NCI-H2196 treated with DMSO at 0.1 percent for 48 hours (cell line): ENCODE measurements at regions not wholly inside any gene's neighbourhood (a gene's known extent, or its start where the extent isn't known, plus 50 kb on each side); places are given as distances from the start of the nearest gene placed in this dataset.

Source experiments
- DNase-seq: peaks from one replicate; lab custom pipeline; 2025; ENCODE audit not compliant: unreplicated experiment; lab: John Stamatoyannopoulos, UW

DNA sequence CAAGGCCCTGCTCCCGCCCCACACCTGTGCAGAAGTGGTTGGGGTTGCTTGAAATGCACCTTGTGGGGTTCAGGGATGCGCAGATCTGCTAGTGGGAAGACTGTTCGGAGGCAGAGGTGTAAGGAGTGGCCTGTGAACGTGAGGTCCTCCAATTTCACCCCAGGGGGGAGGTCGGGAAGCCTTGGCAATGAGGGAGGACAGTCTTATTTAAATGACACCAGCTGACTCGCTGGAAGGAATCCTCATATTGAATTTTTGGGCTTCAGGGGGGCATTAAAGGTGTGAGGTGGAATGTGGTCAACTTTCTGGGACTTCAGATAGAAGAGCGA, 218.8 kb upstream of the CELF2 start:
- no peak for DNase-seq

DNA sequence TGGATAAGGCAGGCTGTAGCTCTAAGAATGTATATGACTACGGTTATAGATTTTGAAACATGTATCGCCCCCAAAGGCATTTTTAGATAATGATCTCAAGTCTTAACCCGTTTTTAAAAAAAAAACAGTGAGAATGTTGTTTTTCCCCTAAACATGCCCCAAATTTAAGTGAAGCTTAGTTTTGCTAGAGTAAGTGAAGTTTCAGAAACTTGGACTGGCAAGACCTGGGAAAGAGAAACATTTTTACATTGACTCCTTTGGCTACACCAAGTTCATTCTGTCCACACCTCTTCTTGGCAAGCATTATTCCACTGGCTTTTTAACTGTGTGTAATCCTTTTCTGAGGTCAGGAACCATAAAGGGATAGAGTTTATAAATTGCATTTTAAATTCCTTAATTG, 216.7 kb upstream of the CELF2 start:
- no peak for DNase-seq

DNA sequence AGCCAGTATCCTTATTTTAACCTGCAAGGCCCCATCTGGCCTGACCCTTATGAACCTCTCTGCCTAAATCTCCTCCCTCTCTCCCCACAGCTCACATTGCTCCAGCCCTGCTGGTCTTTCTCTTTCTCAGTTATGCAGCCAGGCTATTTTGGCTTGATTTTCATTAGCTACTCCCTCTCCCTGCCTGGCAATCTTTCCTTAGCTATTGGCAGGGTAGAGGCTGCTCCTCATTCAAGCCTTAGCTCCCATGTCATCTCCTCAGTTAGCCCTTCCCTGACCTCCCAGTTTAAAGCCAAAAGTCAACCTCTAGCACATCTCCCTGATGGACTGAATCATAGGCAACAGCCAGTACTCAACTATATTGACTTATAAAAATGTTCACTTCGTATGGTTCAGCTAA, 214.4 kb upstream of the CELF2 start:
- no peak for DNase-seq

DNA sequence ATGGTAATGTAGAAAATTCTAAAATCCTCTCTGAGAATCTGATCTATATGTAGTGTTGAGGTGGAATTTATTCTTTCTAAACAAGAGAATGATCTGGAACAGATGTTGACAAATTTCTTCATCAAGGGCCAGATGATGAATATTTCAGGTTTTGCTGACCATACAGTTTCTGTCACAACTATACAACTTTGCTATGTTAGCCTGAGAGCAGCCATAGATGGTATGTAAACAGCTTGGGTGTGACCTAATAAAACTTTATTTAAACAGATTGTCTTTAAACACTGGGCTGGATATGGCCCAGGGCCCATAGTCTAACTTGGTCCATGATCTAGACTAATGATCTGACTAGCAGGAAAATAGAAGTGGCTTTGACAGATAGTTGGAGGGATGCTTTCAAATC, 213.6 kb upstream of the CELF2 start:
- no peak for DNase-seq

DNA sequence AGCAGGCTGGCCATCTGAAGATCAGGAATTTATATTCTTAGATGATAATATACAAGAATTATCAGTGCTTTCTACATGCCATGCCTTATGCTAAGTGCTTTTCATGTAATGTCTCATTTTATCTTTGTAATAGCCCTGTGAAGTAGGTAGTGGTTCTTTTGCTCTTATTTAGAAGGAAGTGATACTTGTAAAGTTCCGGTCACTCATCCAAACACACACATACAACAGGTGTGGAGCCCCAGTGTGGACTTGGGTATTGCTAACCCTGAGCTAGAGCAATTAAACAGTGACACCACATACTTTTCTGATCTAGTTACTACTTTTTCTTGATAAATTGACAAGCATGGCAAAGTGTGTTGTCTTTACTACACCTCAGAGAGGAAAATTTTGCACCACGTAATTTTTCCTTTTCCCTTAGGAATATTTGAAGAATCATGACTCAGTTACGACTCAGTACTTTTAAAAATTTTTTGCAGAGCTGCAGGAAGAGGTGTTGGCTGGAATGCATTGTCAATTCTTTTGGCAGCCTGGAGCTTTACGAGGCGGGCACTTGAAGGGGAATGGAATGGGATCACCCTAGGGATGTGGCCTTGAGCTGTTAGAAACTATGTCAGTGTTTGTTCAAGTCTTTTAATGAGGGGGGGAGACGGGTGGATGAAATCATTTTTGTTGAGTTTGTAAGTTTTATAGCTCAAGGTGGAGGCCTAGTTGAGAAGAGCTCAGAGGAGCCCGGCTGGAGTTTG, 212.5 kb upstream of the CELF2 start:
- no peak for DNase-seq

DNA sequence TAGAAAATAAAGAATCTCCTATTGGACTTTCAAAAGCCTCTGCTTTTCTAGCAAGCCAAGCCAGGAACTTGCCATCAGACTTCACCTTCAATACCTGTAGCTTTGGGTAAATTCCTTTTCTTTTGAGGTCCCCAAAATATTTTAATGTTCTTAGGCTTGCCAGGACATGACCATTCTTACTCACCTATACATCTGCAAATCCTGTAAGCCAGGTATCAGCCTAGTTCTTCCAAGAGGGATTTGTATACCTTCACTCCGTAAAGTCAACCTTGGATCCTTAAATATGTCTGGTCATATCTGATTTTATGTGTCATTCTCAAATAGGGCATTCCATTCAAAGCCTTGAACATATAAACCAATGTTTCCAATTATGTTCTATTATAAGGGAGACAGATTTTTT, 210.6 kb upstream of the CELF2 start:
- DNase-seq: no peak

DNA sequence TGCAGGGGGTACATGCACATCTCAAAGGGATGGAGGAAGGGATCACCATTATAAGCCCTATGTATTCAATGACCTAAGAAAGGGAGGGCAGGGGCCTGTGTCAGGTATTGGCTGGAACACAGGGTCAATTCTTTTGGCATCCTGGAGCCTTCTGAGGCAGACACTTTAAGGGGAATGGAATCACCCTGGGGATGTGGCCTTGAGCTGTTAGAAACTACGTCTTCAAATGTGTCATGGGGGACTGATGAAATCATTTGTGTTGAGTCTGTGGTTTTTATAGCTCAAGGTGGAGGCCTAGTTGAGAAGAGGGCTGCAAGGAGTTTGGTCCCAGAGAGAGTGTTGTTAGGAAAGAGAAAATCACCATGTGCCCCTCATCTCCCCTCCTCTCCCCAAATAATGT, 206.1 kb upstream of the CELF2 start:
- no peak for DNase-seq

DNA sequence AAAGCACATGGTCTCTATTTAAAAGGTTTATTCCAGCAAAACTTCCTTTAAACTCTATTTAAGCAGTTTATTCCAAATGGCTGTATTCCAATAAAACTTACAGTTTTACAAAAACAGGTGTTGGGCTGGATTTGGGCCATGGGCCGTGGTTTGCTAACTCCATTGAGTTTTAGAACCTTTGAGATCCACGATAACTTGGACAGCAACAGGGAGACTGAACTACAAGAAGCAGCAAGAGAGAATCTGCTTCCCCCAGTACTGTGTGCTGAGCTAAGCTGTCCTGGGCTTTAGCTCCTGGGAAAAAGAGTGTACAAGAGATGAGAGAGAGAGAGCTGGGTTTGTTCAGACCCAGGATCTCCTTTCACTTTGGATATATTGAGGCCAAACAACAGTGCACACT, 204.0 kb upstream of the CELF2 start:
- no peak for DNase-seq

DNA sequence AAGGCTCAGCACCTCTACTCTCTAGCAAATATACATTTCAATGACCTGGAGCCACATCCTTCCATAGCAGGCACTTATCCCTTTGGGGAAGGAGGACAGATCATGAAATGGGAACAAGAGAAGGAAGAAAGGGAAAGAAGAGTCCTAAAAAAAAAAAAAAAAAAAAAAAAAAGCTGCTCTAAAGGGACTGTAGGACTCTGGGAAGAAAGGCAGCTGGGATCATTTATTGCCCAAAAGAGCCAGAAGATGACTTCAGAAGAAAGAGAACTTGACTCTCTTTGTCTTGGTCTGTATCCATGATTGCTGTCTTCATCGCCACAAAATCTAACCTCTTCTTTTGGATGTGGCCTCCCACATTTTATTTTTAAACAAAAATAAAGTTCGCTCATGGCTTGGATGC, 203.6 kb upstream of the CELF2 start:
- DNase-seq: no peak

DNA sequence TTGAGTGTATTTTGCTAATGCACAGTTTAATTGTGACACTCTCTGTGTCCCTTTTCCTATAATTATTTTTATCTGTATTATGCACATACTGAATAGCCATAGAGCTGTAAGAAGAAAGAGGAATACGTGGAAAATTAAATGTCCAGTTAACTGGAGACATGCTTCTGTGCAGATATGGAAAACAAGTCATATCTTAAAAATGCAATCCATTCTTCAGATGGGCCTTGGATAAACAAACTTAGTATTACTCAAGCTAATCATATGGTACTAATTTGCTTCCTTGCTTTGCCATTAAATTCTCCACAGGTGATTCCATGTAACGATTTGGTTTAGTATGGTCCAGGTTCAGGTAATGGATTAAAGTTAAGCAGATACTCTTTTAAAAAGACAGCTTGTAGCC, 201.2 kb upstream of the CELF2 start:
- DNase-seq: no peak

DNA sequence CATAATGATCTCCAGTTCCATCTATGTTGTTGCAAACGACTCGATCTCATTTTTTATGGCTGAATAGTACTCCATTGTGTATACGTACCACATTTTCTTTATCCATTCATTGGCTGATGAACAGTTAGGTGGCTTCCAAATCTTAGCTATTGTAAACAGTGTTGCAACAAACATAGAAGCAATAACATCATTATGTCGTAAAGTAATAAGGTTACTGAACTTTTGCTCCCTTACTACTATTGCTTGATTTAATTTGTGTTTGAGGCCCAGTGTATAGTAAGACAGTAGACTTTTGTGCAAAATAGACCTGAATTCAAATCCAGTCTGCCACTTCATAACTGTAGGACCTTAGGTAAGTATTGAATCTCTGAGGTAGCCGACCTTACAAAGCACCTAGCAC, 200.1 kb upstream of the CELF2 start:
- no peak for DNase-seq

DNA sequence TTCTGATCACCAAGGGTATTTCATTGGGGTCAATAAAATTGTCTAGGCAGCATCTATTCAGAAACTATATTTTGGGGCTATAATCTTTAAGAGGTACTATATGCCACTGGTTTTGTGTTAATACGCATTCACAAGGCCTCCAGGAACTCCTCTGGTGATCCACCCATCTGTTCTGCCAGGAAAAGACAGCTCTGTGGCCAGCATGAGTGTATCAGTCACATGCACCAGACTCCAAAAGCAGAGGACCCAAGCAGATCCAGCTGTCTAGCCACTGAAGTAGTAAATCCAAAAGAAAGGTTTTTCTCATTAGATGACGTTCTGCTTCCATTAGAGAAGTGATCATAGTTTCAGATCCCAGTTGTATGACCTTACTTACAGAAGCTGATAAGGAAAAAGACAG, 199.6 kb upstream of the CELF2 start:
- no peak for DNase-seq

DNA sequence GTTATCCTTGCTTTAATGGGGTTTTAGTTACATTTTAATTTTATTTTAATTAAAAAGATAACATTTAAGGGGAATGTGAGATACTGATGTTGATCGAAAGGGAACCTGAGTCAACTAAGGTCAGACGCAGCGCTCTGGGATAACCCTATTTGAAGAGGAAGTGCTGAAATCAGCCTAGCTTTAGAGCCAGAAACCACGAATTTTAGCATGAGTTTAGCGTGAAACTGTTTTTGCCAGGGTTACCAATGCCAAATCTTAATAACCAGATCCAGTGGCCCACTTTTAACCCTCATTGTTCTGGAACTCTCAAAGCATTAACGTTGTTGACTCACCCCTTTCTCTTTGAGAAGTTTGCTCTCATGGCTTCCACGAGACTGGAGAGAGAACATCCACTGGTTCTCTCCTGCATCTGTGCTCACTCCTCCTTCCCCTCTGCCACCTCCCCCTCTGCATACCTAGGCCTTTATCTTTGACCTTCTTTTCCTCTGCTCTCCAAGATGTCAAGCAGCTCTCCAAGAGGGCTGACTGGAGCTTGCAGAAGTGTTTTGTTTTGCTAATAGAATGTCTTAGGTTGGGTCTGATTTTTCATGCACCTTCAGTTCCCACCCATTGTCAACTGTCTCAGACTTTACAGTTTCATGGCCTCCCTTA, 198.3 kb upstream of the CELF2 start:
- DNase-seq: no peak

DNA sequence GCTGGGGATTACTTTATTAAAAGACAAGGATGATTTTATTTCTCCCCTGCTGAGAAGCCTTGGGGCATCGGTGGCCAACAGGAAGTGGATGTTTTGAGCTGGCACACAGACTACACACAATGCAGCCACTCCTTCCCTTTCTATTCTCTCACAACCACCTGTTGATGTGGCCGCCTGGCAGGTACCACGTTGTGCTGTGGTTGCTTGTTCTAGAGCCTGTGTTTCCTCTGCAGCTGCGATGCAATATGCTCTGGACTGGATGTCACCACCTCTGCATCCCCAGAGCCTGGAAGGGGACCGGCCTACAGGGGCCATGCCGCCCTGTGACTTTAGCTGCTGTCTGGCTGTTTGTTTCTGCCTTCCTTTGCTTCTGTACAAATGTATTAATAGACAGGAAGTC, 195.7 kb upstream of the CELF2 start:
- no peak for DNase-seq

DNA sequence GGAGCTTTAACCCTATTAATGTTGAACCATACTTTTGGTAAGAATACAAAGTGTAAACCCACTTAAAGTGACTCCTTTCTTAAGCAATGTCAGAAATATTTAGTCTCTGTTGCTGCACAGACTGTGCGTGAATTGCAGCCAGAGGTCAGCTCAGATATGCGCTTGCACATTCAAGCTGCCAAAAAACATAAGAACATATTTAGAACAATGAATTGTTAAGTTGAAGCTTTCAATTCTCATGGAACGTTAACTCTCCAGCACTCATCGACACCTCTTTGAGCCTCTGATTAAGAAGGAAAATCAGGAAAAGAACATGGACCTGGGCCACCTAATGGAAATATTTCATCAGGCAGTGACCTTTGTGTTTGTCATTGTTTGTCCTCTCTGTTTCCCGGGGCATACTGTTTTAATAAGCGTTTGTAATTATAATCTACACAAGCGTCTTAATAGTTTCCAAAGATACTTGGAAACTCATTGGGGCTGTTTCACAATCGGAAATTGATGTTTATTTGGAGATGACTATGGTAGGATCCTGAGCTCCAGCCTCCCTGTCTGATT, 193.0 kb upstream of the CELF2 start:
- no peak for DNase-seq

DNA sequence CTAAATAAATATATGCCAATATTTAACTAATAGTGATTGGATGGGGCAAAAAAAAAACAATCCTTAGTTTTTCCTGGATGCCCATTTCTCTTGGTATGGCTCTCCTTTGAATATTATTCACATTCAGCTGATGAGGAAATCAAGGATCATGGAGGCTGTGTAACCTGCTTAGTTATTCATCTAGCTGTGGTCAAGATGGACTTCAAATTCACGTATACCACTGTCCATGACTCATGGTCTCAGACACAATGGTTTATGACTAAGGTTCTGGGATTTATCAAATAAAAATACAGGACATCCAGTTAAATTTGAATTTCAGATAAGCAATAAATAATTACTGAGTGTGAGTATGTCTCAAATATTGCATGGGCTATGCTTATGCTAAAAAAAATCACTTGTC, 191.5 kb upstream of the CELF2 start:
- DNase-seq: no peak

DNA sequence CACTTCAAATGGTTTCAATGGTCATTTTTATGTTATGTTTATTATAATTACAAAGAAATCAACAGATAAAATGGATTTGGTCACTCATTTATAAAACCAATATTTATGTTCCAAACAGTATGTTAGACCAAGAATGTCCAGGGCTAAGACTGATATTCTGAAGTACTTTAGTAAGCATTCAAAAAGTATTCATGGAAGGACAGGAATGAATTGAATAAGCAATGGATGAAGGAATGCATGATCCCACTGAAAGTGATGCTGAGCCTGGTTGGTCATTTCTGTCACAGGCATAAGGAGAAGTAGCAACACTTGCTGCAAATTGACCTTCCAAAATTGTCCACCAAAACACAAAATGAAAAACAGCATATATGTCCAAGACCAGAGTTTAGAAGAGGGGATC, 189.0 kb upstream of the CELF2 start:
- no peak for DNase-seq

DNA sequence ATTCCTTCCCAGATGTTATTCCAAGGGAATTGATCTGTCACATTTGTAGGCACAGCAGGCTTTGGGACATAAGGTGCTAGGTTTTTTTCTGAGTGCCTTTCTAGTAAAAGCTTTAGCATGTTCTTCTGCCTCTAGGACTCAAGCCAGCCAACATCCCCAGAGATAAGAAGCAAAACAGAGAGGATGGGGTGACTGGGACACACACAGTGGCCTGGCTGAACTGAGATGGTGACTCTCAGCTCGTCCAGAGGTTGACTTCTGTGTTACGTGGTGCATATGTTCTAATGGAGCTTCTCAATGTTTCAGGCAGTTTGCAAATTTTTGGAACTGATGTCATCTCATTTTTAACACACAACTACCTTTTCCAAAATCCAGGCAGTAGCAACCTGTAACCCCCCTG, 188.1 kb upstream of the CELF2 start:
- no peak for DNase-seq

DNA sequence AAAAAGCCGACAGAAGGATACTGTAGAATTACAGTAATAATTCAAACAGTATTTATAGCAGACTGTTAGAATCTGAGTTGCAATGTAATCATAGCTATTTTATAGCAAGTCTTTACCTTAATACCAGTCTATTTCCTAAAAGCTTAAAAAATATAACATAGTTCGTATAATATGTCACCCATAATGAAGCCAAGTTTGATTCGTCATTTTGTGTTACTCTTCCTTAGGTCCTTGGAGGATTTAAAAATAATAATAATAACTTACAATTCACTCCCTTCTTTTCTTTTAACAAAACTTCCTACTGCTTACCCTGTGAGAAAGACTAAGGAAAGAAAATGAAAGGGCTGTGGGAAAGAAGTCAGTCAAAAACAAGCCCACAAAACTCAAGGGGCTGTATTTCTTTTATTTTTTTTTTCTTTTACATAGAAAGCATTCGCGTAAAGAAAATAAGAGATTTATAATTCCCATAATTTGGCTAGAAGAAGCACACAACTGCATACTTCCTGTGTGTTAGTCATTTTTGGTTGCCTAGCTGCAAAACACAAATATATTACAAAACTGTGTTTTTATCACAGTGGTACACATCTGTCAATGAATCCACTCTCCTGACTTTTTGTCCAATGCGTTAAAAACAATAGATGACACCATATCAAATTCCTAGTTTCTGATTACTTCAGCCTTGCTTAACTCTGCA, 187.2 kb upstream of the CELF2 start:
- no peak for DNase-seq

DNA sequence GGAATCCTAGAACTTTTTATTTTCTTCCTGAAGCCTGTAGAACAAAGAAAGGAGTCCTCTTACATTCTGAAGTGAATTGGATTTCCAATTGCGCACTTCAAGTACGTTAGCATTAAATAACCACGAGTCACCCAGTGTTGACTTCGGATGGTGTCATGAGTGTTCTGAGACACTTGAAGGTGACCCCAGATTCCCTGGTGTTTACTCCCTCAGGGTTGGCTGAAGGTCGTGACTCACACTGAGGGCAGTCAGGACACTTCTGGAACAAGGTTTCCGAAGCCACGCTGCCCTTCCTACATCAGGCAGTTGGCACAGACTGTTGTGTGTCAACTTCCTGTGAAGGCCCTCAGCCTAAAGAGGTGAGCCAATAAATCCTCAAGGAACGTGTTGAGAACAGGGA, 186.6 kb upstream of the CELF2 start:
- no peak for DNase-seq

DNA sequence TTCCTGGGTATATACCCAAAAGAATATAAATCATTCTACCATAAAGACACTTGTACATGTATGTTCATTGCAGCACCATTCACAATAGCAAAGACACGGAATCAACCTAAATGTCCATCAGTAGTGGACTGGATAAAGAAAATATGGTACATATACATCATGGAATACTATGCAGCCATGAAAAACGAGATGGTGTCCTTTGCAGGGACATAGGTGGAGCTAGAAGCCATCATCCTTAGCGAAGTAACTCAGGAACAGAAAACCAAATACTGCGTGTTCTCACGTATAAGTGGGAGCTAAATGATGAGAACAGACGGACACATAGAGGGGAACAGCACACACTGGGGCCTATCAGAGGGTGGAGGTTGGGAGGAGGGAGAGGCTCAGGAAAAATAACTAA, 183.7 kb upstream of the CELF2 start:
- no peak for DNase-seq

DNA sequence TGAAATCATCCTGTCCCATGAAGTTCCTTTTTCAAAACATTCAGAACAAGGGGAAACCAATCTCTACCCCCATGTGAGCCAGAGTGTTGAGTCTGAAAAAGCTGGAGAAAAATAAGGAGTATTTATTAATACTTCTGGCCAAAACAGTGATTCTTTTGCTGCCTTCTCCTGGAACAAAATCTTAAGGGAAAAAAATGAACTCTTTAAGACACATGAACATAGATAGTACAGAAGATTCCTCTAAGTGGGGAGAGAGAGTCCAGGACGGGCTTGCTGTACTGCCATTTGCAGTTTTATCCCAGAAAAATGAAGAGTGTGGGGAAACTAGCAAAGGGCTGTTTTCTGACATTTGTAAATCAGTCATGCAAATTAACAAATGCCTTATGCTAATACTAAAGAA, 173.4 kb upstream of the CELF2 start:
- no peak for DNase-seq
